Fibroblast of pulmonary artery (primary cell): ENCODE measurements at regions not wholly inside any gene's neighbourhood (a gene's known extent, or its start where the extent isn't known, plus 50 kb on each side); places are given as distances from the start of the nearest gene placed in this dataset.

ENCODE experiments used
- DNase-seq: peaks from one replicate; pipeline ENCODE4 v3.0.0-alpha.2; 2010; ENCODE audit warnings: low read depth
- H3K4me3 ChIP-seq: replicated peaks from 2 replicates; pipeline ENCODE4 v1.5.1; 2011; ENCODE audit warnings: low read depth, mild to moderate bottlenecking, control low read depth, low read length, moderate library complexity
- TF ChIP-seq, protein P1 (sequence below): IDR thresholded peaks from 2 replicates; pipeline ENCODE4 v1.5.1; 2011; ENCODE audit warnings: mild to moderate bottlenecking, control low read depth, low read length, inconsistent platforms; ENCODE audit errors: missing control alignments

DNA sequence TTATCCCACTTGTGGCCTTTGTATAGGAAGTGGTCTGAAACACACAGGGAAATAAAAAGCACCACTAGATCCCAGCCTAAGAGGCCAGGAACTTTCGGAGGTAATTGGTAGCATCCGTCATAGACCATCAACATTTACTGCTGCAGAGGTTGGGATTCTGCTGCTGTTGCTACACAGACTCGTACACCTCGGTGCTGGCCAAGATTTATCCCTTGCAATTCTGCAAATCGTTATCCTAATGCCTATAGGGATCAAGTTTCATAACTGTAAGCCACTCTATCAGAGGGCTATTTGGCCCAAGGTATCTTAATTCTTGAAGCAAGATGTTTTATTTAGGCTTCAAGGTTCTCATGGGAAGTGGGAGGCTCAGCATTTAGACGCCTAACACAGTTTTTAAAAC, 913.6 kb downstream of the GALC start:
- TF ChIP-seq, protein P1, sequence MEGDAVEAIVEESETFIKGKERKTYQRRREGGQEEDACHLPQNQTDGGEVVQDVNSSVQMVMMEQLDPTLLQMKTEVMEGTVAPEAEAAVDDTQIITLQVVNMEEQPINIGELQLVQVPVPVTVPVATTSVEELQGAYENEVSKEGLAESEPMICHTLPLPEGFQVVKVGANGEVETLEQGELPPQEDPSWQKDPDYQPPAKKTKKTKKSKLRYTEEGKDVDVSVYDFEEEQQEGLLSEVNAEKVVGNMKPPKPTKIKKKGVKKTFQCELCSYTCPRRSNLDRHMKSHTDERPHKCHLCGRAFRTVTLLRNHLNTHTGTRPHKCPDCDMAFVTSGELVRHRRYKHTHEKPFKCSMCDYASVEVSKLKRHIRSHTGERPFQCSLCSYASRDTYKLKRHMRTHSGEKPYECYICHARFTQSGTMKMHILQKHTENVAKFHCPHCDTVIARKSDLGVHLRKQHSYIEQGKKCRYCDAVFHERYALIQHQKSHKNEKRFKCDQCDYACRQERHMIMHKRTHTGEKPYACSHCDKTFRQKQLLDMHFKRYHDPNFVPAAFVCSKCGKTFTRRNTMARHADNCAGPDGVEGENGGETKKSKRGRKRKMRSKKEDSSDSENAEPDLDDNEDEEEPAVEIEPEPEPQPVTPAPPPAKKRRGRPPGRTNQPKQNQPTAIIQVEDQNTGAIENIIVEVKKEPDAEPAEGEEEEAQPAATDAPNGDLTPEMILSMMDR, result no peak
- no peak overlapping the region for H3K4me3 ChIP-seq
- no peak for DNase-seq

DNA sequence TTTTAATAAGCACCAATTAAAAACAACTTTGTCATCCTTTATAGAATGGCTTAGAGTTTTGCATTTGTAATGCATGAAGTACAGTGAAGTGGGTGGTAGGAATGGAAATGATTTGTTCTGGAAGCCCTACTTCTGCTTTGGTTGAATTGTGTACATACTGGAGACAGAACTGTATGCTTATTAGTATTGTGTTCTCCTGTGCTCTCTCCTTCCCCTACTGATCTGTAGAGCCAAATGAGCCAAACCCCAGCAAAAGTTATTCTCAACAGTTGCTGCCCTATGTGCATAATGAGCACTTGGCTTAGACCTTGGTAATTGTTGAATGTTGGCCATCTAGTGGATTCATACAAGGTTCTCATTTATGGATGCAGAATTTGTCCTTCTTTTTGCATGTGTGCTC, 916.1 kb downstream of the GALC start:
- TF ChIP-seq, protein P1, result no peak
- no peak overlapping the region for H3K4me3 ChIP-seq
- no peak for DNase-seq

DNA sequence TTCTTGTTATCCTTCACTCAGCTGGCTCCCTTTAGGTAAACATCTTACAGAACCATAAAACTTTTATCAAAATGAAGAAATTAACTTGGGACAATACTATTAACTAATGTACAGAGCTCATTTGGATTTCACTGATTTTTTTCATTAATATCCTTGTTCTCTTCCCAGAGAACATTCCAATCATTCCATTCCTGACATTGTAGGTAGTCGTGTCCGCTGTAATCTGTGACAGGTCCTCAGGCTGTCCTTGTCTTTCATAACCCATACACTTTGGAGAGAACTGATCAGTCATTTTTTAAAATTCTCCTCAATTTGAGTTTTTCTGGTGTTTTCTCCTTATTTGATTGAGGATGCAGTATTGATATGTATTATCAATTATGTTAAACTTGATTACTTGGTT, 916.8 kb downstream of the GALC start:
- H3K4me3 ChIP-seq, result no peak overlapping the region
- DNase-seq, result no peak
- TF ChIP-seq, protein P1, result no peak

DNA sequence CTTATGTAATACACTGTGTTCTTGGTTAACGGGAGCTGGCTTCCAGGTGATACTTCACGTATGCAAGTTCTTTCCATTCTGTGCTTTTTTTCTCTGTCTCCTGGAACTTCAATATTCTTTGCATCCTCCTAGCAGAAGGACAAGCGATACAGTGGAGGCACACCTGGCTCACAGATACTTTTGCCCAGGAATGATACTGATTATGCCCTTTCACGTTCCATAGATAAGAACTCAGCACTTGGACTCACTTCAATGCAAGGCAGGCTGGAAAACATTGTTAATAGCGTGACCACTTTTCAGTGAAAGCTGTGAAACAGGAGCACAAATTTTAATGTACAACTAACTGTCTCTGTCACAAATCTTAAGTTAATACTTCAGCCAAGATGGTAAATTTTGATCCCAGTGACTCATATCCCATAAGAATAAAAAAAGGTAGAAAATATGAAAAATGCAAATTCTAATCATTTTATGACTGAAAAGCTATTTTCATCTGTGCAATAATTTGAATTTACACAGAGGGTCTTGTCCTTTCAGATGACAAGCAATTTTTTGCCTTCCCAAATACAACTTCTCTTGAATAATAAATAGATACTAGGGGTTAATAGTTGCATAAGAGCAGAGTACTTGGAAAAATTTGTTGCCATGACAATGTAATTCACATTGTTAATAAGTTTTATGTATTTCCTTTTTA, 919.0 kb downstream of the GALC start:
- DNase-seq, result no peak
- no peak overlapping the region for H3K4me3 ChIP-seq
- TF ChIP-seq, protein P1, result no peak

DNA sequence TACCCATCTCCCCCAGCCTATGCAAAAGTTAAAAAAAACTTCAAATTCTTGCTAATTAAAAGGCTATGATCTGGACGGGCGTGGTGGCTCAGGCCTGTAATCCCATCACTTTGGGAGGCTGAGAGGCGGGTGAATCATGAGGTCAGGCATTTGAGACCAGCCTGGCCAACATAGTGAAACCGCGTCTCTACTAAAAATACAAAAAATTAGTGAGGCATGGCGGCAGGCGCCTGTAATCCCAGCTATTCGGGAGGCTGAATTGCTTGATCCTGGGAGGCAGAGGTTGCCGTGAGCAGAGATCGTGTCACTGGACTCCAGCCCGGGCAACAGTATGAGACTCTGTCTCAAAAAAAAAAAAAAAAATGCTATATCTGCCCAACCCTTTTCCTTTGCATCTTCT, 925.4 kb downstream of the GALC start:
- TF ChIP-seq, protein P1, result no peak
- DNase-seq, result no peak
- no peak overlapping the region for H3K4me3 ChIP-seq

DNA sequence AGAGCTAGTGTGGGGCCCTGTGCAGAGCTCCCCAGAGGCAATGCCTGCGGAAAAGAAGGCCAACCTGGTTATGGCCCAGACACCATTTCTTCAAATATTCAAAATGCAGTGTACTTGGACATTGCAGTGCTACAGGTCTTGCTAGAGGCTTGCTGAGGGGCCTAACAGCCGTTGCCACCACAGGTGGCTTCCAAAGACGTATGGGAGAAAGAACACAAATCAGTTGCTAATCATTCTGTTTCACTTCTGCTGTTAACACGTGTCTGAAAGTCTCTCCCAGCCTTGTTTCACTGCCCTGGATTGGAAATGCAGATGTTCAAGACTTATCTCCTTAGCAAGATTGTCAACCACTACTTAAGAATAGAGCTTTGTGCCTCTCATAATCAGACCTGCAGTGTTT, 925.9 kb downstream of the GALC start:
- DNase-seq, result no peak
- H3K4me3 ChIP-seq, result no peak overlapping the region
- TF ChIP-seq, protein P1, result no peak

DNA sequence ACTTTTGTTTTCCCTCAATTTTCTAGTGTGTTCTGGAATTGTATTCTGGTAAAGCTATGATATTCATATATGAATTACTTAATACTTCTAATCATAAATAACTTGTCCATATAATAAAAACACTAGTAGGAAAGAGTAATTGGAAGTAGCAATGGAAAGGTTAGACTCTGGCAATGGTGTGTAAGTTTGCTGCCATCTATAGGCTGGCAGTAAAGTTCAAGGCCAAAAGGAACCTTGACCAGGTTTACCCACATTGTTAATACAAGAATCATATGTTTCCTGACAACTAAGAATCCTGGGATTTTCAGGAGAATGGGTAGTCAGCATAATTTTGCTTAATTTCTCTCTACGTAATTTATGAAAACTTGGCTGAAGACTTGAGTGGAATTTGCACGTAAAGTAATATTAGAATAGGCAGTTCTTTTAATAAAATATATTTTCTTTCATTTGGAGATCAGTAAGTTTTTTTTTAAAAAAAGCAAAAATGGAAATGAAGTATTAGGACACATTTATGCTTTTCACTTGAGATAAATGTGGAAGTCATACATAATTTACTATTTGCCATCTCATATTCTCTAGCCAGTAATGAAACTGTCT, 926.7 kb downstream of the GALC start:
- no peak for DNase-seq
- no peak overlapping the region for H3K4me3 ChIP-seq
- TF ChIP-seq, protein P1, result peak; percentile 35
